Occipital lobe (tissue), 1 donor: ENCODE measurements at regions not wholly inside any gene's neighbourhood (a gene's known extent, or its start where the extent isn't known, plus 50 kb on each side); places are given as distances from the start of the nearest gene placed in this dataset.
"Not testable (repeated sequence)": the region's sequence is repeated elsewhere in the genome, so short reads cannot be mapped to it uniquely, and the experiment has no call there.

ENCODE experiments used
- DNase-seq: peaks from one replicate; lab custom pipeline; 2025; lab: John Stamatoyannopoulos, UW

DNA sequence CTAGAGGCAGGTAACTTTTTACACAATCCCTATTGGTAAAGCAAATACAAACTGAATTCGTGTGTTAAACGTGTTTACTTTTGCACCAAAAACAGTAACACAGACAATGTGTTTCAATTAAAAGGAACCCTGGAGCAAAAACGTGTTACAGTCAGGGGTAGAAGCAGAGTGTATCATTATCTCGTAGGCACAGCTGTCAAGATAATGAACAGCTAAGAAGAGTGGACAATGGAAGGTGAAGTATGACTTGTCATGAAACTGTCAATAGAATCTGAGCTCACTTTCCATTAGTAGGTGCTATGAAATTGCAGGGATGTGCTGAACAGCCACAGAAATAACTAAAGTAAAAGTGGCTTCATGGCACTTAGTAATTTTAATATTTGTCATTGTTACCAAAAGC, 1229.8 kb upstream of the WWC1 start:
- no peak for DNase-seq

DNA sequence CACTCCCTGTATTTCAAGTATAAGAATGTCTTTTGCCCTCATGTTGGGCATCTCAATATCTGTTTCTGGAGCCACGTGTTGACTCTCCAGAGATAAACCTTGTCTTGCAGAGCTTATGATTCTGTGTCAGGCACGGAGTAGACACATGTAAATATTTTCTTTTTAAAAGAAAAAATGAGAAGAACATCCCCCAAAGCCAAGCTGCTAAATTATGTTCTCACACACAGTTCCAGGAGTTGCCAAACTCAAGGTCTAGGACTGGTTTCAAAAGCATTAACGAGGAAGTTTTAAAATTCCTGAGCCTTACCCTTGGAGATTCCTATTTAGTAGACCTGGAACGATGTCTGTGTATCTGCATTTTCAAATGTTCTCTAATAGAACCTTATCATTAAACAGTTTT, 1228.3 kb upstream of the WWC1 start:
- DNase-seq = no peak

DNA sequence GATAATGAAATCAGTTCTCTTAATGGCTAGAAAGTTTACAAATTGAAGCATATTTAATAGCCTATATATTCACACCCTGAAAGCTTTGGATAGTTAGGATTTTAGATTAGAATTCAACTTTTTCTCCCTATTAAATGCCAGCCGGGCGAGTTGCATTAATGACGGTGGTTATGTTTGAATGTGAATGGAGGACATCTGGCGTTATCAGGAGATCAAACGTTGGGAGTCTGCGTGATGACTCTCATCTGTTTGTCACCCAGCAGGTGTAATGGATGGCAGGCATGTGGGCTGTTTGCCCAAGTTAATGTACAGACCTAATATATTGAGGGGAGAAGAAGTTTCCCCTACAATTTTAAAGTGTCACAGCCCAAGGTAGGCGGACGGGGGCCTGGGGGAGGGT, 1227.7 kb upstream of the WWC1 start:
- no peak for DNase-seq

DNA sequence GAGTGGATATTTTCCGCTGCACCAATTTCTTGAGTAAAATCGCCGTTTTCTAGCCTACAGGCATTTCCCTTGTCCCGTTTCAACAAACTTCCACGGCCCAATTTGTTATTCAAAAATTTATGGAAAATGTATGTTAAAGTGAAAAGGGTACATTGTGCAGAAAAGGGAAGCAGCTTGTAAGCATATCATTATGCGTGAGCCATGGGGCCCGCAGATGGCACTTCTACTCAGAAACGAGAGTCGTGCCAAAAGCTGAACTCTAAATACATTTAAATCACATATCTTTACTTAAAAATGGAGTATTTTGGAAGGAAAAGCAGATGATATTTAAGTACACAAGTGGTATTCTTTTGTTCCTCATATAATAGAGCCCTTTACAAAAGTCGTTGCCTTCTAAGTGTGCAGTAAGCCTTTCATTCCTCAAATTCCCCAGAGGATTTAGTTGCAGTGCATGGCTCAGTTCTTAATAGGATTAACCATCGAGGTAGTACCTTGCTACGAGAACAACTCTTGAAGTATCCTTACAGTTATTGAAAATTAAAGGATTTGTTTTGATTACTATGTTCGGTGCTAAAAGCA, 1227.2 kb upstream of the WWC1 start:
- no peak for DNase-seq

DNA sequence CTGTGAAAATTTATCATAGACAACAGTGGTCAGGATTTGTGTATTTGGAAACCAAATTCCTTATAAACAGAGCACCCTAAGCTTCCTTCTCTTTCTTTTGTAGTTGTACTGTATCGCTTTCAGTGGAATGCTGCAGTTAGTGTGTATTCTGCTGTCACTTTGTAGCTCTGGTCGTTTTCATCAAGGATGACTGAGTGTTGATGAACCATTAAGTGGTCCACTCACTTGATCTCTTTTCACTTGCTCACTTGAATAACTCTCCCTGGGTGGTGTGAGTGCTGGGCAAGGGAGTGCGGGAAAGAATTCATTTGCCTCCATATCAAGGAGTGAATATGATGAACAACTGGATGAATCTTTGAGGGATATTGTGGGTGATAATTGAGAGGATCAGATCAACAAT, 1225.7 kb upstream of the WWC1 start:
- no peak for DNase-seq

DNA sequence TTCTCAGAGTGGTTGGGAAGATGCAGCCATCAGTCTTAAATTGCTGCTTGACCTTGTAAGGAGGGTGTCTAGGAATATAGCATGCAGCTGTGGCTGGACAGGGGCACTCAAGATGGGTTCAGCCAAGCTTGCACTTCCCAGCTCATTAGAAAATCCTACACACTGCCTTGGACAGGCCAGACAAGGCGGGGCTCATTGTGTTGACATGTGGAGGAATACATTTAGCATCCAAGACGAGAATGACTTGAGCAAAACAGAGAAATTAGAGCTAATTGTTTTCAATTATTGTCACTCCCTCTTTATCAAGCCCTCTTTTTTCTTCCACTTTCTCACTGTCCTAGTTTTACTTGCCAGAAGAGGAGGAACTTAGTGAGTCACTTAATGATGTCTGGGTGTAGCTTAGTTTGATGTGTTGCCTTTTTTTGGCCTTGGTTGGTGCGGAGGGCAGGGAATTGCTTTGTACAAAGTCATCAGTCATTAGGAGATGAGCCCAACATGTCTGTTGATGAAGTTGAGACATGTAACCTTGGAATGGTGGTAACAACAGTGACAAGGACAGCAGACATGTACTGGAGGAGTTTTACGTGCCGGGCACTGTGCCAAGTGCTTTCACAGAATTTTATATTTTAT, 1219.3 kb upstream of the WWC1 start:
- DNase-seq = no peak

DNA sequence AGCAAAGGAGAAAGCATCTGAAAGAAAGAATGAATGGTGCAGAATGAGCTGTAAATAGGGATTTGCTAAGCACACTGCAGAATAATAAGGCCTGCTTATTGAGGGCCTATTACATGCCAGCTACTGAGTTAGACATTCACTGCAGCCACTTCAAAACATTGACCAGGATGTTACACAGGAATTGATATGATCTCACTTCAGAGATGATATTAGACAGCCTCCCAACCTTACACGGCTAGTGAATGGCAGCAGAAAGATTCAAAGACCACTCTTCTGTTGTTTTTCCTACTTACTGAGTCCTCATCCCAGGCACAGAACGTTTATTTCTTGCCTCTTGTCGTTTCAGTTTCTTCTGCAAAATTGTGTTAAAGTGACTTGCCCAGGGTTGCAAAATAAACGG, 1209.9 kb upstream of the WWC1 start:
- no peak for DNase-seq

DNA sequence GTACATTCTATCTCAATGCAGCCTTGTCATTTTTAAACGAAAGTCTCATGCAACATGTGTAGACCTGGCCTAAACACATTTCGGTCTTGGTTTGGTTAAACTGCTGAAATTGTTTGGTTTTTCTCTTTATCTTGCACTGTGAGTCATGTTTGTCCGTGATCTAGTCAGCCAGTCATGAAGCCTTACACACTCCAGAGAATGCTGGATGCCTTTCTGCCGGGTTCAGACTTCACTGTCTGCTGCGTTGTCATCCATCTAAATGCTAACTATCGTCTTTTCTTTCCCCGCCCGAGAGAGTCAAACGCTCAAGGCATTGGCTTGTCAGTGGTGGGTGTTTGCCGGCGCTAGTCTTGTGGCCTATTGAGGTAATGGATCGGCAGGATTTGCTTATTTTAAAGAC, 1194.6 kb upstream of the WWC1 start:
- DNase-seq = no peak

DNA sequence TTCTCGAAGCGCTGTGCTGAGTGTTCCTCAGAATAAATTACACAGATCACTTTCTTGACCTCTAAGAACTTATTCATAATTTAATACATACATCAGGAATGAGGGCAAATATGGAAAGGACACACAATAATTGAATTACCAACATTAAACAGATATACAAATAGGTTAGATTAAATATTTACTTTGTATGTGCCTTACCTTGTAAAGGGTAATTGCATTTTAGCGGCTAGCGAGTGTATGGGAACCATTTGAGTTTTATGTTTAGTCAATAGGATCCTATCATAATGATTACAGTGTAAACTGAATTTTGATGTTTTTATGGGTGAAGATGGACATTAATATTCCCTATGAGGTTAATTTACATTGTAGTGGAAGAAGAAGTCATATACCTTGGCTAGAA, 1187.1 kb upstream of the WWC1 start:
- DNase-seq = no peak

DNA sequence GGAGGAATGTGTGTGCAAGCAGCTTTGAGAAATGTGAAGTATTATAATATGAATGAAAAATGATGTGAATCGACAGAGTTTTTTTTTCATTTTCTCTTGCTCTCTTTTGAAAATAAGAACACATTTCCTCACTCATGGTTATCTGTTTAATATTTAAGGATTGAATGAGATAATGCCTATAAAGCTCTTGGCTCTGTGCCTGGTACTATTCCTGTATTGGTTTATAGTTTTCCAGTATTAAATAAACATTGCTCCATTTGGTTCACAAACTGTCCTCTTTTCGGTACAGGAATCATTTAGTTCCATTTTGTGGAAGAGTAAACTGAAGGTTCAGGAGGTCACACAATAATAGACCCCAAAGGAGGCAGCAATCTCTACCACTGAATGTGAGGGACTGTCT, 1185.5 kb upstream of the WWC1 start:
- no peak for DNase-seq

DNA sequence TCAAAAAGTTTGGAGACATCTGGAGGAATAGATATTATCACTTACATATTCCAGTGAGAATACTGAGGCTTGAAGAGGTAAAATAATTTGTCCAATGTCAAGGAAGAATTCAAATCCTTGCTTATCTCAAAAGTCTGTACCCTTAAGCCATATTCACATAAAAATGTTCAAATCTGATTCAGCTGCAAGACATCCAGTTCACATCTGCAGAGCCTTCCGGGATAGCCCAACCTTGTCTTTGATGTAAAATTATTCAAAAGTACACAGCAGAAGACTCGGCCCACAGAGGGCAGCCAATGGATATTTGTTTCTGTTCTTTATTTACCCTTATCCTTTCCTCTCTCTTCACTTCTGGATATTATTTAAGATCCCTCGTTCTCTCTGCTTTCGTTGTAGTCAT, 1183.8 kb upstream of the WWC1 start:
- DNase-seq = no peak

DNA sequence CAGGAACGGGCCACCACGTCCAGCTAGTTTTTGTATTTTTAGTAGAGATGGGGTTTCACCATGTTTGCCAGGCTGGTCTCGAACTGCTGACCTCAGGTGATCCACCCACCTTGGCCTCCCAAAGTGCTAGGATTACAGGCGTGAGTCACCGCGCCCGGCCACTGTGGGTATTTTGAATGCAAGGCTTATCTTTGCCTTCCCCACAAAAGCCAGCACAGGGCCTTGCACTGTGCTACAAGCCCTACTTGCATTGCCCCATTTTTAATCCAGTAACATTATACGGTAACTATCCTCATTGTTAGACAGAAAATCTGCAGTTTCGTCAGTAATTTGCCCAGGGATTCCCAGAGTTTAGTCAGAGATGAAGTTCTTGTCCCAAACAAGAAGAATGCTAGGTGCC, 1183.2 kb upstream of the WWC1 start:
- DNase-seq = not testable (repeated sequence)

DNA sequence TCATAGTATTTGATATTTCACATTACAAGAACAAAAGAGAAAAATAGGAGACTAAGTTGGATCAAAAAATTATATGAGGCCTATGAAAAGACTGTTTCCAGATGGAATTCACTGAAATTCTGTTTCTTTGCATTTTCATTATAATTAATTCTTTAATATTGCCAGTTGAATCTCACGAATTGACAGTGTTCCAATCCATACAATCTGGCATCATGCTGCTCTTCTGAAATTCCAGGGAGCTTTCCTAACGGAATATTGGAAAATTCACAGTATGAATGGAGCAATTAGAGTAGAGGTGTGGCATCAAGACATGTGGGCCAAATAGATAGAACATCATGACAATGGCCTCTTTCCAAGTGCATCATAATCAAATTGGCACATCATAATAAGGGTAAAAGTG, 1178.9 kb upstream of the WWC1 start:
- no peak for DNase-seq

DNA sequence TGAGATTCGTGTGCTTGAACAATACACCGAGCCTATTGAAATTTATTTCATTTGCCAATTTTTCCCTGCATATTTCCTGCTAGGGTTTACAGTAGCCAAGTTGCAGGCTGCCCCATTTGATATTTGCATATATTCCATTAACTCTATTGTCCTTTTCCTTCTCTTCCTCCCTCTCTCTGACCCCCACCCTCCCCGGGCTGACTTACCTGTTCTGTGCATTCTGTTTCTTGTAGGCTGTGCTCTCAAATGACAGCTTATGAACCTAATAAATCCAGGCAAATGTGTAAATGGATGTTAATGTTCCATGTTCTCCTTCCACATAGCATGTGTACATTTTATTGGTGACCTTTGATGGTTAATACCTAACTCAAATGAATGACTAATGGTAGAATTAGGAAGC, 1169.2 kb upstream of the WWC1 start:
- no peak for DNase-seq

DNA sequence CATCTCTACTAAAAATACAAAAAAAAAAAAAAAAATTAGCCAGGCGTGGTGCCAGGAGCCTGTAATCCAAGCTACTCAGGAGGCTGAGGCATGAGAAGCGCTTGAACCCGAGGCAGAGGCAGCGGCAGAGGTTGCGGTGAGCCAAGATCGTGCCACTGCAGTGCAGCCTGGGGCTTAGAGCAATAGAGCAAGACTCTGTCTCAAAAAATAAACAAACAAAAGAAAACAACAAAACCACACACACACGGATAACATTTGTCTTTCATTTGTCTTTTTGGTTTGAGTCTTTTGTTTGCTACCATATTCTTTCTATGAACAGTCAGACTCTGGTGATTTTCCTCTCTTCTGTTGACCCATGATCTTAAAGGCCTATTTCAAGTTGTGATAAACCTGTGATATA, 1168.3 kb upstream of the WWC1 start:
- DNase-seq = no peak

DNA sequence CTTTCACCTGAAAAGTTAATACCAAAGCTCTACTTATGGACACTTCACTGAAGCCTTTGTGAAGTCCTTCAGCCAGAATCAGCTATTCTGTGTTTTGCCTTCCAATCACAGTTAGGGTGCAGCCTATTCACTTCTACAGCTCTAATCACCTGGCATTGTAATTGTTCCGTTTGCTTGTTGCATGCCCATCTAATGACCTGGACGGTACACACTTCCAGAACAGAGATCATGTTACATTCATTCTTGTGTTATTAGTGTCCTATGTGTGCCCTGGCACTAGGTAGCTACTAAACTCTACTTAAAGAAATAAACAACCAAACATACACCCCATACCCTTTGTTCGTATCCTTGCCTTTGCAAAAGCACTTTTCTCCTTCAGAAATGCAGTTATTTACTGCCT, 1162.9 kb upstream of the WWC1 start:
- DNase-seq = no peak

DNA sequence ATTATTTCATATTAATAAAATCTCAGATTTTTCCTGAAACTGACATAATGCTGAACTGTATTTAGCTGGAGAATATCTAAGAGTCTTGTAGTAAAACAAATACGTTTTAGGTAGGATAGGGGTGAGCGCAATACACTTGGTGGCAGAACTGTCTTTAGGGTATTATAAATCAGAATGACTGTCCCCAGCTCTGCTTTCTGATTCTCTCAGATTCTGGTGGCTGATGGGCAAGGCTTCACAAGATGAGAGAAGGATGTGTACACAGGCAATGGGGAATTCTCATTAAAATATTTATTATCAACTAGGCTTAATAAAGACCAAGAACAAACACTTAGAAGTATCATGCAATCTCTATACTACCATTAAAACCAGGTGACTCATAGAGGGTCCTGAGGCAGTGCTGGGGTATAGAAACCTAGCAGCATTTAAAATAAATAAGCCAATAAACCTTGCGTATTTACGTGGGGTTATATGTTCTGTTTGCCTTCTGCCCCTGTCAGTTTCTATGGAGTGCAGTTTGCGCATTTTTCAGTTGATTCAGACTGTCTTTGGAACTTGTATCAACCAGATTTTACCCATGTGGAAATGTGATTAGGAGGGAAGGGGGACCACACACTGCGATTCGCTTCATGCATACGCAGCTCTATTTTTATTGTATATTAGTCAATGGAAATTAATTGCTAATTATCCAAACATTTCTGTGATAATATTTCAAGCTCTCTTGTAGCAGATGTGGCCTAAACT, 1150.7 kb upstream of the WWC1 start:
- no peak for DNase-seq

DNA sequence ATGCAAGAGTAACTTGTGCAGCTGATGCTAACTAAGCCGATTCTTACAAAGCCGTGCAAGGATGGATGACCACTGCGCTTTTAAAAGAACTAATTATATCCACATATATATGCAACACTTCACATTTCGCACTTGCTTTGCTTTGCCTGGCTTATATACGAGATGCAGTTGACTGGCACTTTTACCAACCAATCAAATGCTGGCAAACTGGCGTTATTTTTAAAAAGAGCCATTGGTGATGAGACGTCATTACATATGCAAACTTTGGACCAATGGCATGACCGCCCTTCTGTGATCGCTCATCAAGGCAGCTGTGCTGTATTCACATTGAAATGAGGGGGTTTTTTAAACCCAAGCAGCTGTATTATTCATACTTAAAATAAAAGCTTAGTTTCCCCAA, 1147.7 kb upstream of the WWC1 start:
- DNase-seq = no peak

DNA sequence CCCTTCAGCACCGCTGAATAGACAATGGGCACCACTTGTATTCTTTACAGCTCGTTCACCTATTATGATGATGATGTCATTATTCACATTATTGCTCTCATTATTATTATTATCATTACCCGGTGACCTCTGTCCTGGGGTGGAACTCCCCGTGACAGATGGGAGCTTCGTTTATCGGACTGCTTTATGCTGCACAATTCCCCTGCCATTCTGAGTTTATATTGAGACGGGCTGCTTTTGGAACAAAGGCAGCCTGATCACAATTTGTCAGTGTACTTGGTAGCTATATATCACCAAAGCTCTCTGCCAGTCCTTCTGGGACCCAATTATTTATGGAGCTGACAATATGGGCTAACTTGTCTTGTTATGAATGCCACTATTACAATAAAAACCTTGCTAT, 1145.6 kb upstream of the WWC1 start:
- no peak for DNase-seq

DNA sequence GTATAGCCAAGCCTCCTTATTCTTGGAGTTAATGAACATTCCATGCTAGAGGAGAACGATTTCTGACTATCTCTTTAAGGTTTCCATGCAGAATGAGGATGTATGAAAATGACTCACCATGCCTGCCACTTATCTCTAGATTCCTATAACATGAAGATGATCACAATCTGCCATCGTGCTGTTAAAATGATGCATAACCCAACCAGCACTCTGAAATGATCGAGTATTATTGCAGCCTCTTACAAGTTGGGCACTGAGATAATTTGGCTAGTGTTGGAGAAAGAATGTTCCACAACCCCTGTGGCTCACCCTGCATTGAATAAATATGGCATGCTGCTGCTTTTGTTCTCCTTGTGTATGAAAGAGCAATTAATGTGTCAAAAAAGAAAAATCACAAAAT, 1143.6 kb upstream of the WWC1 start:
- no peak for DNase-seq

DNA sequence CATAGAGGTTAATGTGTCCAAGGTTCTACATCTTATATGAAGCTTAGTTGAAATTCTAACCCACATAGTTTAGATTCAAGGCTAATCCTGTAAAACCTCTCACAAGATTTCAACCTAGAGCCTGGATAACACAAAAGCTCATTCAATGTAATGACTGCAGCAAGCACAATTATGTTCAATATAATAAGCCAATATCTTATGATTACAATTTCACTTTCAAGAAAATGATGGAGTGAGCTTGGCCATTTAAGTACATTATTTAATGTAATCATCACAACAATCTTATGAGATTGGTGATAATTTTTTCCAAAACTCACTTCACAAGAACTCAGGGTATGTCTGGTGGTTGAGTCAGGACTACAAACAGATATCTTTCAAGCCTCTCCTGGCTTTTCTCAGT, 1140.8 kb upstream of the WWC1 start:
- no peak for DNase-seq

DNA sequence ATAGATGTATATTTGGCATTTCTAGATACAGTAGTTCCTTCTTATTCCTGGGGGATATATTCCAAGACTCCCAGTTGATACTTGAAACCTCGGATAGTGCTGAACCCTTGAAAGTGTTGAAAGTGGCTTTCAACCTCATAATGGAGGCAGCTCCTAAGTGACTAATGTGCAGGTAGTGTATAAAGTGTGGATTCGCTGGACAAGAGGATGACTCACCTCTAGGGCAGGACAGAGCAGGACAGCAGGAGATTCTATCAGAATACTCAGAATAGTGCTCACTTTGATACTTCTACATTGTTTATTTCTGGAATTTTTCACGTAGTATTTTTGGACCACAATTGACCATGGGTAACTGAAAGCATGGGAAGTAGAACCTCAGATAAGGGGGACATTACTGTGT, 1138.9 kb upstream of the WWC1 start:
- no peak for DNase-seq

DNA sequence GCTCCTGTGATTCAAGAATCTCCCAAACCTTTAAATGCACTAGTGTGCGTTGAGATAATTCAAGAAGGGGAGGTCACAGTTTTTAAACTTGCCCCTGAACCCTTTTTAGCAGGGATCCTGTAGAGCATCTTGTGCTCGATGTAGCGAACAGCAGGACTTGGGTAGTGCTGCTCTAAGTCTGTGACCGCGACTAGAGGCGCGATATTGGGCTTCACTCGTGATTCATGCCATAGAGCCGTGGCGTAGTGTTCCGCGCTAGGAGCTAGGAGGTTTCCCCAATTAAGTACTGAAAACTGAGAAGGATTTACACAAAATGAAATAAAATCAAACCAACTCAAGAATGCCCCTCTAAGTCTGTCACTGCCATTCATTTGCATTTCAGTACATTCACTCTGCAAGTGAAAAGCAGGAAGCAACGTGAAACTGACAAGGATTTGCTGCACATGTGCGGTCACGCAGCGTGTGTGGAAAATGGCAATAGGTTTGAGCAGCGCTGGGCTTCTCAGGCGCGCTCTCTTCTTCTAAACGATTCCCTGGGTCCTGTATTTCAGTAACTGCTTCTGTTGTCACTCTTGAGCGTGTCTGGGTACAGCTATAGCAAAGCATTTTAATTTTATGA, 1135.9 kb upstream of the WWC1 start:
- DNase-seq = no peak
